ENCODE measurements at regions not wholly inside any gene's neighbourhood (a gene's known extent, or its start where the extent isn't known, plus 50 kb on each side); places are given as distances from the start of the nearest gene placed in this dataset.

DNA sequence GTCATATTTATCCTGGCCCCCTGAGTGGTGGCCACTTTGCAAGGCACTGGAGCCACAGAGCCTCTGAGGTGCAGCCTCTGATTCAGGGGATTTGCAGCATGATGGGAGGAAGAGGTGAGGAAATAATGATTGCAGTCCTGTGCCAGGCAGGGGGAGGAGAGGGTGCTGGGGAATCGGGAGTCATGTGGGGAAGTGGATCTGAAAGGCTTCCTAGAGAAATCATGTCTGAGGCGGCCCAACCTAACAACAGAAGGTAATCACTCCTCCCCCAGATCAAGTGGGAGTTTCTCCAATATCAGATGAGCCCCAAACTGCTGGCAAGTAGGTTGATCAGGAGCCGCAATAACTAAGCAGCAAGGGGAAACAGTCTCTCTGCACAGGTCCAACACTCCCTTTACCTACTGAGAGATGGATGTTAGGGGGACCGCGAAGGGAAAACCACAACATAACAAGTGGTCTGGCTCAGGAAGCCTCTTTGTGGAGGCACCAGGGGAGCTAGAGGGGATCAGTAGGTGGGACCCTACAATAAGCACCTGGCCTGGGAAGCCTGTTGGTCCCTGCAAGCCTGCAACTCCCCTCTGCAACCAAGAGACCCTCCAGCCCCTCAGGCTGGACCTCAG lies 71.8 kb upstream of the NPAS2 start:
- TF ChIP-seq, protein P1, sequence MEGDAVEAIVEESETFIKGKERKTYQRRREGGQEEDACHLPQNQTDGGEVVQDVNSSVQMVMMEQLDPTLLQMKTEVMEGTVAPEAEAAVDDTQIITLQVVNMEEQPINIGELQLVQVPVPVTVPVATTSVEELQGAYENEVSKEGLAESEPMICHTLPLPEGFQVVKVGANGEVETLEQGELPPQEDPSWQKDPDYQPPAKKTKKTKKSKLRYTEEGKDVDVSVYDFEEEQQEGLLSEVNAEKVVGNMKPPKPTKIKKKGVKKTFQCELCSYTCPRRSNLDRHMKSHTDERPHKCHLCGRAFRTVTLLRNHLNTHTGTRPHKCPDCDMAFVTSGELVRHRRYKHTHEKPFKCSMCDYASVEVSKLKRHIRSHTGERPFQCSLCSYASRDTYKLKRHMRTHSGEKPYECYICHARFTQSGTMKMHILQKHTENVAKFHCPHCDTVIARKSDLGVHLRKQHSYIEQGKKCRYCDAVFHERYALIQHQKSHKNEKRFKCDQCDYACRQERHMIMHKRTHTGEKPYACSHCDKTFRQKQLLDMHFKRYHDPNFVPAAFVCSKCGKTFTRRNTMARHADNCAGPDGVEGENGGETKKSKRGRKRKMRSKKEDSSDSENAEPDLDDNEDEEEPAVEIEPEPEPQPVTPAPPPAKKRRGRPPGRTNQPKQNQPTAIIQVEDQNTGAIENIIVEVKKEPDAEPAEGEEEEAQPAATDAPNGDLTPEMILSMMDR (IDR thresholded peaks at IDR 0.05; ENCODE audit: low read length), result no peak
- no peak for TF ChIP-seq EZH2 (IDR thresholded peaks at IDR 0.05; ENCODE audit: borderline replicate concordance, low read length)

Measured in OCI-LY1 (cell line).